A549 (cell line): ENCODE measurements at regions not wholly inside any gene's neighbourhood (a gene's known extent, or its start where the extent isn't known, plus 50 kb on each side); places are given as distances from the start of the nearest gene placed in this dataset.

Source experiments
- CHD2 ChIP-seq: fragments of 150-350 bp; IDR thresholded peaks from 2 replicates; pipeline ENCODE4 v1.6.1; 2014; ENCODE audit warnings: low read length; ENCODE audit not compliant: partially characterized antibody
- CTCF ChIP-seq: fragments of >200 bp; sonication (Bioruptor Twin); formaldehyde crosslinking; IDR thresholded peaks from 3 replicates; pipeline ENCODE4 v1.5.1; 2016
- POLR2A ChIP-seq: IDR thresholded peaks from 2 replicates; pipeline ENCODE4 v1.6.1; 2012; ENCODE audit warnings: mild to moderate bottlenecking, low read length
- REST ChIP-seq: fragments of 200-600 bp; sonication (generic); IDR thresholded peaks from 2 replicates; pipeline ENCODE4 v1.6.1; 2016; ENCODE audit warnings: antibody characterized with exemption, mild to moderate bottlenecking, moderate library complexity
- USF2 ChIP-seq: fragments of 450-650 bp; IDR thresholded peaks from 2 replicates; pipeline ENCODE4 v1.6.1; 2014; ENCODE audit warnings: antibody characterized with exemption

- TF ChIP-seq CTCF, result no peak
- TF ChIP-seq POLR2A, result no peak
- no peak for TF ChIP-seq USF2
- no peak for TF ChIP-seq CHD2
- TF ChIP-seq REST, result no peak
Observed at GRCh38 chr18:14031053-14031452, 101.2 kb downstream of the ZNF519 start.
